GM13977 (cell line): ENCODE measurements at regions not wholly inside any gene's neighbourhood (a gene's known extent, or its start where the extent isn't known, plus 50 kb on each side); places are given as distances from the start of the nearest gene placed in this dataset.
A peak's percentile ranks its signal among the peaks of the same experiment; 100 is the strongest.

Experiments used
- DNase-seq: peaks from one replicate; pipeline ENCODE4 v3.0.0; 2012; ENCODE audit warnings: low spot score
- CTCF ChIP-seq: IDR thresholded peaks from 2 replicates; pipeline ENCODE4 v1.5.1; 2012; ENCODE audit warnings: mild to moderate bottlenecking, control low read depth; ENCODE audit not compliant: insufficient read depth; ENCODE audit errors: extremely low read depth, missing control alignments
- in situ Hi-C: fragments of 300-500 bp; cut with MboI; formaldehyde crosslinking; loops from one replicate; pipeline ENCODE4 v1.12.0; 2022; ENCODE audit warnings: low sequenced_read_pairs, low pct_unique_long_range_greater_than_20kb, mixed read lengths, inconsistent platforms; ENCODE audit not compliant: unreplicated experiment

- DNase-seq, result no peak
- in situ Hi-C loops, result no loop called here
- no peak for TF ChIP-seq CTCF
Observed at GRCh38 chr1:182172699-182173098, 111.2 kb upstream of the ZNF648 start.

GRCh38 chr1:182170891-182171461 is 109.5 kb upstream of the ZNF648 start:
- peak; percentile 21 for DNase-seq
- in situ Hi-C loops, result no loop called here
- TF ChIP-seq CTCF, result no peak

GRCh38 chr1:182169203-182169602 is 107.7 kb upstream of the ZNF648 start:
- TF ChIP-seq CTCF, result no peak
- DNase-seq, result no peak
- in situ Hi-C loops, result no loop called here

- no peak for TF ChIP-seq CTCF
- in situ Hi-C loops, result no loop called here
- DNase-seq, result no peak
Observed at GRCh38 chr1:182166750-182167149, 105.2 kb upstream of the ZNF648 start.

- no peak for DNase-seq
- in situ Hi-C loops, result no loop called here
- TF ChIP-seq CTCF, result no peak
Observed at GRCh38 chr1:182166321-182166720, 104.8 kb upstream of the ZNF648 start.

GRCh38 chr1:182164273-182164672 is 102.8 kb upstream of the ZNF648 start:
- in situ Hi-C loops, result no loop called here
- DNase-seq, result no peak
- no peak for TF ChIP-seq CTCF

- in situ Hi-C loops, result no loop called here
- no peak for DNase-seq
- TF ChIP-seq CTCF, result no peak
Observed at GRCh38 chr1:182163821-182164223, 102.3 kb upstream of the ZNF648 start.
